Osteoblast (primary cell): ENCODE measurements at regions not wholly inside any gene's neighbourhood (a gene's known extent, or its start where the extent isn't known, plus 50 kb on each side); places are given as distances from the start of the nearest gene placed in this dataset.

ENCODE experiments used
- DNase-seq: peaks from one replicate; pipeline ENCODE4 v3.0.0; 2011; ENCODE audit warnings: low spot score, mixed read lengths; ENCODE audit not compliant: insufficient read length; ENCODE audit errors: missing footprints
- H2AFZ ChIP-seq: 2 replicates; pipeline ENCODE4 v1.6.0; 2011; ENCODE audit warnings: mild to moderate bottlenecking, low read length
- H3K27ac ChIP-seq: 2 replicates; pipeline ENCODE4 v1.5.1; 2011; ENCODE audit warnings: mild to moderate bottlenecking, low read depth, low read length, moderate library complexity
- H3K27me3 ChIP-seq: 2 replicates; pipeline ENCODE4 v1.6.0; 2012; ENCODE audit warnings: mild to moderate bottlenecking, control low read depth, inconsistent platforms, low read length, moderate library complexity; ENCODE audit not compliant: insufficient read depth
- H3K36me3 ChIP-seq: 2 replicates; pipeline ENCODE4 v1.5.1; 2011; ENCODE audit warnings: mild to moderate bottlenecking, low read length, control low read depth, moderate library complexity; ENCODE audit not compliant: insufficient read depth
- H3K4me1 ChIP-seq: 2 replicates; pipeline ENCODE4 v1.5.1; 2011; ENCODE audit warnings: mild to moderate bottlenecking, low read length, control low read depth, moderate library complexity; ENCODE audit not compliant: insufficient read depth
- H3K4me2 ChIP-seq: 2 replicates; pipeline ENCODE4 v1.6.0; 2011; ENCODE audit warnings: mild to moderate bottlenecking, low read length; ENCODE audit not compliant: insufficient read depth
- H3K4me3 ChIP-seq: fragments of 200-600 bp; sonication (generic); 3 replicates; pipeline ENCODE4 v1.5.1; 2012; ENCODE audit warnings: mild to moderate bottlenecking, low read length, inconsistent platforms; ENCODE audit not compliant: insufficient read depth
- H3K79me2 ChIP-seq: 2 replicates; pipeline ENCODE4 v1.6.0; 2012; ENCODE audit warnings: mild to moderate bottlenecking, low read length, control low read depth, inconsistent platforms; ENCODE audit not compliant: insufficient read depth
- H3K9me3 ChIP-seq: 2 replicates; pipeline ENCODE4 v1.5.1; 2011; ENCODE audit warnings: low read depth, low read length, control low read depth
- H4K20me1 ChIP-seq: 2 replicates; pipeline ENCODE4 v1.6.0; 2012; ENCODE audit warnings: mild to moderate bottlenecking, low read length, control low read depth; ENCODE audit not compliant: insufficient read depth
- TF ChIP-seq, protein P1 (sequence below): IDR thresholded peaks from 2 replicates; pipeline ENCODE4 v1.5.1; 2011; ENCODE audit warnings: mild to moderate bottlenecking, low read depth, low read length, moderate library complexity; ENCODE audit errors: extremely low read depth

GRCh38 chr9:80094176-80094771 is 522.5 kb downstream of the TLE4 start:
- Histone ChIP-seq H3K4me1 (no peaks in the 10 kb centered on the region), H2AFZ (no peak overlapping the region)
- DNase-seq: no peak

GRCh38 chr9:80093695-80094094 is 521.9 kb downstream of the TLE4 start:
- Histone ChIP-seq H3K4me3 (no peak overlapping the region), H3K79me2 (no peaks in the 10 kb centered on the region), H2AFZ (no peak overlapping the region), H3K27me3 (no peaks in the 10 kb centered on the region), H4K20me1 (no peaks in the 10 kb centered on the region), H3K36me3 (no peaks in the 10 kb centered on the region), H3K4me1 (no peaks in the 10 kb centered on the region), H3K27ac (no peak overlapping the region), H3K9me3 (no peaks in the 10 kb centered on the region), H3K4me2 (no peak overlapping the region)
- TF ChIP-seq, protein P1, sequence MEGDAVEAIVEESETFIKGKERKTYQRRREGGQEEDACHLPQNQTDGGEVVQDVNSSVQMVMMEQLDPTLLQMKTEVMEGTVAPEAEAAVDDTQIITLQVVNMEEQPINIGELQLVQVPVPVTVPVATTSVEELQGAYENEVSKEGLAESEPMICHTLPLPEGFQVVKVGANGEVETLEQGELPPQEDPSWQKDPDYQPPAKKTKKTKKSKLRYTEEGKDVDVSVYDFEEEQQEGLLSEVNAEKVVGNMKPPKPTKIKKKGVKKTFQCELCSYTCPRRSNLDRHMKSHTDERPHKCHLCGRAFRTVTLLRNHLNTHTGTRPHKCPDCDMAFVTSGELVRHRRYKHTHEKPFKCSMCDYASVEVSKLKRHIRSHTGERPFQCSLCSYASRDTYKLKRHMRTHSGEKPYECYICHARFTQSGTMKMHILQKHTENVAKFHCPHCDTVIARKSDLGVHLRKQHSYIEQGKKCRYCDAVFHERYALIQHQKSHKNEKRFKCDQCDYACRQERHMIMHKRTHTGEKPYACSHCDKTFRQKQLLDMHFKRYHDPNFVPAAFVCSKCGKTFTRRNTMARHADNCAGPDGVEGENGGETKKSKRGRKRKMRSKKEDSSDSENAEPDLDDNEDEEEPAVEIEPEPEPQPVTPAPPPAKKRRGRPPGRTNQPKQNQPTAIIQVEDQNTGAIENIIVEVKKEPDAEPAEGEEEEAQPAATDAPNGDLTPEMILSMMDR: no peak
- DNase-seq: no peak

More at GRCh38 chr9:80094176-80094771, 522.5 kb downstream of the TLE4 start:
- no peaks in the 10 kb centered on the region for H3K79me2 ChIP-seq
- no peak overlapping the region for H3K4me2 ChIP-seq
- no peaks in the 10 kb centered on the region for H3K36me3 ChIP-seq
- H3K4me3 ChIP-seq: no peak overlapping the region
- no peaks in the 10 kb centered on the region for H3K9me3 ChIP-seq
- H3K27me3 ChIP-seq: no peaks in the 10 kb centered on the region
- no peaks in the 10 kb centered on the region for H4K20me1 ChIP-seq
- H3K27ac ChIP-seq: no peak overlapping the region
- TF ChIP-seq, protein P1: no peak

DNA sequence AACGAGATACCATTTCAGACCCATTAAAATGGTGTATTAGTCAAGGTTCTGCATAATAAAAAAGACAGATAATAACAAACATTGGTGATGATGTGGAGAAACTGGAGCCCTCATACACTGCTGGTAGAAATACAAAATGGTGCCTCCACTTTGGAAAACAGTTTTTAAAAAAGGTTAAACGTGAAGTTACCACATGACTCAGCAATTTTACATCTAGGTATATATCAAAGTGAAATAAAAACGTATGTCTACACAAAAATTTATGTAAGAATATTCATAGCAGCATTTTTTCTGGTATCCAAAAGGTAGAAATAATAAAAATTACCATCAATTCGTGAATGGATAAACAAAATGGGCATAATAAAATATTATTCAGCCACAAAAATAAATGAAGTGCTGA is 519.8 kb downstream of the TLE4 start:
- no peak for DNase-seq
- no peaks in the 10 kb centered on the region for H3K9me3 ChIP-seq
- no peak overlapping the region for H3K4me2 ChIP-seq
- H2AFZ ChIP-seq: no peak overlapping the region
- no peak overlapping the region for H3K4me3 ChIP-seq
- no peak overlapping the region for H3K27ac ChIP-seq
- H3K79me2 ChIP-seq: no peaks in the 10 kb centered on the region
- H3K36me3 ChIP-seq: no peaks in the 10 kb centered on the region
- TF ChIP-seq, protein P1: no peak
- H4K20me1 ChIP-seq: no peaks in the 10 kb centered on the region
- H3K27me3 ChIP-seq: no peaks in the 10 kb centered on the region
- H3K4me1 ChIP-seq: no peaks in the 10 kb centered on the region

DNA sequence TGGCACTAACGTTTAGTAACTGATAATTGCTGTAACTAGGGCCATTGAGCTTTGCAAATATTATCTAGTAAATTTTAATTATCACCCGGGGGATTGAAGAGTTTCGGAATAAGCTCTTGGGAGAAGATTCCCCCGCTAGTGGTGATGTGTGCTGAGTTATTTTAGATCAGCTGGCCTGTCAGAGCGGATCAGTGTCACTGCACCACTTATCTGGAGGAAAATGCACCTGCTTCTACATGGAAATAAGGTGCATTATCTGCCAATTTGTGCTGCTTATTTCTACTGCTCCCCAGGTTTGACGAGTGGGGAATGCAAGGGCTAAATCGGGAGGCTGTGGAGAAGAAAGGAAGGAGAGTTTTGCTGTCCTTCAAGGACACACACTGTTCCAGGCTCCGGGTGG is 518.6 kb downstream of the TLE4 start:
- H3K4me2 ChIP-seq: no peak overlapping the region
- no peaks in the 10 kb centered on the region for H4K20me1 ChIP-seq
- H3K4me1 ChIP-seq: no peaks in the 10 kb centered on the region
- no peak for DNase-seq
- no peak overlapping the region for H3K4me3 ChIP-seq
- no peaks in the 10 kb centered on the region for H3K79me2 ChIP-seq
- no peaks in the 10 kb centered on the region for H3K9me3 ChIP-seq
- no peak overlapping the region for H2AFZ ChIP-seq
- no peaks in the 10 kb centered on the region for H3K27me3 ChIP-seq
- no peaks in the 10 kb centered on the region for H3K36me3 ChIP-seq
- TF ChIP-seq, protein P1: no peak
- no peak overlapping the region for H3K27ac ChIP-seq
